Fibroblast of upper back skin (primary cell): ENCODE measurements at regions not wholly inside any gene's neighbourhood (a gene's known extent, or its start where the extent isn't known, plus 50 kb on each side); places are given as distances from the start of the nearest gene placed in this dataset.

ENCODE experiments used
- DNase-seq: peaks from one replicate; pipeline ENCODE4 v3.0.0-alpha.2; 2013

GRCh38 chr2:221276033-221276432 lies 296.1 kb downstream of the EPHA4 start:
- DNase-seq, result no peak

- no peak for DNase-seq
Measured at GRCh38 chr2:221276601-221277000, 295.5 kb downstream of the EPHA4 start.

GRCh38 chr2:221282386-221282785 lies 289.7 kb downstream of the EPHA4 start:
- DNase-seq, result no peak

GRCh38 chr2:221283896-221284545 lies 288.1 kb downstream of the EPHA4 start:
- peak; percentile 88 for DNase-seq

GRCh38 chr2:221285148-221285547 lies 287.0 kb downstream of the EPHA4 start:
- DNase-seq, result peak; percentile 51

GRCh38 chr2:221286406-221286805 lies 285.7 kb downstream of the EPHA4 start:
- peak; percentile 56 for DNase-seq

GRCh38 chr2:221289389-221289788 lies 282.7 kb downstream of the EPHA4 start:
- peak; percentile 66 for DNase-seq

GRCh38 chr2:221289846-221290245 lies 282.3 kb downstream of the EPHA4 start:
- no peak for DNase-seq

GRCh38 chr2:221293949-221294742 lies 278.0 kb downstream of the EPHA4 start:
- DNase-seq, result no peak

- DNase-seq, result no peak
Measured at GRCh38 chr2:221304916-221305315, 267.2 kb downstream of the EPHA4 start.

GRCh38 chr2:221308507-221309066 lies 263.5 kb downstream of the EPHA4 start:
- DNase-seq, result no peak

GRCh38 chr2:221309892-221310583 lies 262.1 kb downstream of the EPHA4 start:
- DNase-seq, result no peak

- no peak for DNase-seq
Measured at GRCh38 chr2:221310730-221311129, 261.4 kb downstream of the EPHA4 start.

- no peak for DNase-seq
Measured at GRCh38 chr2:221312634-221313033, 259.5 kb downstream of the EPHA4 start.

GRCh38 chr2:221314786-221315185 lies 257.3 kb downstream of the EPHA4 start:
- DNase-seq, result no peak

- DNase-seq, result peak; percentile 67
Measured at GRCh38 chr2:221318376-221319130, 253.6 kb downstream of the EPHA4 start.

GRCh38 chr2:221322741-221323140 lies 249.4 kb downstream of the EPHA4 start:
- no peak for DNase-seq

- no peak for DNase-seq
Measured at GRCh38 chr2:221323513-221323912, 248.6 kb downstream of the EPHA4 start.

GRCh38 chr2:221330436-221330835 lies 241.7 kb downstream of the EPHA4 start:
- peak; percentile 21 for DNase-seq

GRCh38 chr2:221334481-221335218 lies 237.5 kb downstream of the EPHA4 start:
- DNase-seq, result peak; percentile 40

GRCh38 chr2:221335219-221335752 lies 236.8 kb downstream of the EPHA4 start:
- DNase-seq, result no peak

- no peak for DNase-seq
Measured at GRCh38 chr2:221336967-221337366, 235.1 kb downstream of the EPHA4 start.
